ENCODE measurements at regions not wholly inside any gene's neighbourhood (a gene's known extent, or its start where the extent isn't known, plus 50 kb on each side); places are given as distances from the start of the nearest gene placed in this dataset.

DNA sequence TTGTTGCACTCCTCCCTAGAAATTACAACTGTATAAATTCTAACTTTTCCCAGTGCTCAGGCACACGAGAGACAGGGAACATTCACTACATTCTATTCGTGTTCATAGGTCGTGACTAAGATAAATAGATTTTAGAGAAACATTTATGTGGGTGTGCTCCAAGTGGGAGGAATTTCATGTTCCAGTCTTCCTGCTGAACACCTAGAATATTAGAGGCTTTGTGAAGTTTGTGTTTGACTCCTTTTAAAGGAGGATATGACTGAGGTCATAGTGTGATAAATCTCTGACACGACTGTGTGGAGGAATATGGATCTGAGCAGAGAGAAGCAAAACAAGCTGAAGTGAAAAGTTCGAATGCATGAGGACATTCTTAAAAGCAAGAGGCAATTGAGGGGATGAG, 355.3 kb downstream of the ZSWIM6 start:
- DNase-seq (ENCODE audit: low spot score), result no peak

DNA sequence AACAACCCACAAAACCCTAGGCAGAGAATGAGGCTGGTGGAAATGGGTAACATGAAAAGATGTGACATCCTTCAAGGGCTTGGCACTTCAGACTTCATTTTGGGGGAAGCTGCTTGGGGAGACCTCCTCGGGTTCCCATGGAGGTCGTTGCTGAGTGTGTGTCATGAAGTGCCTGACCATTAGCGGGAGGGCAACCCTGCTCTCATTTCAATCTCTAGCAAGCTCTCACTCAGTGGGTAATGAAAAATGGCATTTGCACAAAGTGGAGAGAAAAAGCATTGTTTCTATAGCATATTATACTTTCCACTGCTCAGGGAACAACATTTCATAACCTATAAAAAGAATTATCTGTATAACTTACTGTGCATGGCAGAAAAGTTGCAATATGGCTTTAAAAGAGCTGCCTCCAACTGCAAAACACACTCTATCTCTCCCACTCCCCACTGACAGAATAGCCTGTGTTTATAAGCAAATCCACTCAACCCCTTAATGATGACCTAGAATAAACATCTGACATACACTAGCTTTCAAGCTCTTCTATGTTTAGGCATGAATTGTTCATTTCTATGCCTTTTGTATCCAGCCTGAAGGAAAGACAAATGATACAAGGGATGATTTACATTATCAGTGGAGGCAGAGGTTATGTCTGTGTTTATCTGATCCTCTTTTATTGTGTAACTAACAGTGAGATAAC, 357.2 kb downstream of the ZSWIM6 start:
- DNase-seq (ENCODE audit: low spot score), result no peak

DNA sequence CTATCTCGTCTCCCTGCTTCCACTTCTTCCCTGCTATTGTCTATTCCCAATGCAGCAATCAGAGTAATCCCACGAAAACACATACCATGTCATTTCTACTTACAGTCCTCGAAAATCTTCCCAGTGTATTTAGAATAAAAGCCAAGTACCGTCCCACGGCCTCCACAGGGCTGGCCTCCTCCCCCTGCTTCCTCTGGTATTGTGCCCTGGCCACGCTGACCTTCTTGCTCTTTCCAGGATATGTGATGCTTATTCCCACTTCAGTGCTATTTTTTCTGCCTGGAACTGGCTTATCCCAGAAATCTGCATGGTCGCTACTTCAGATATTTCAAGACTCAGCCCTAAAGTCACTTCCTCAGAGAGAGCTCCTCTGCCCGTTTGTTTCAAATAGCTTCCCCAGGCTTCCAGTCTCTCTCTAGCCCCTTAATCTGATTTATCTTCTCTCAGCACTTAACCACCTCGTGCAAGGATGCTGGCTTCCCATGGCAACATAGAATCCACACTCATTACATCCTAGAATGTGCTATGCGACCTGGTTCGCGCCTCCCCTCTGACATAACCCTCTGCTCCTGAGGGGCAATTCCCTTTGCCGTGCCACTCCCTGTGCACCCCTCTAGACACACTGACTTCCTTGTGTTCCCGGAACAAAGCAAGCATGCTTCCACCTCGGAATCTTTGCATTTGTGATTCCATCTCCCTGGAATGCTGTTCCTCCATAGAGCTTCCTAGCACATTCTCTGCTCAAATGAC, 365.9 kb downstream of the ZSWIM6 start:
- DNase-seq (ENCODE audit: low spot score), result no peak

DNA sequence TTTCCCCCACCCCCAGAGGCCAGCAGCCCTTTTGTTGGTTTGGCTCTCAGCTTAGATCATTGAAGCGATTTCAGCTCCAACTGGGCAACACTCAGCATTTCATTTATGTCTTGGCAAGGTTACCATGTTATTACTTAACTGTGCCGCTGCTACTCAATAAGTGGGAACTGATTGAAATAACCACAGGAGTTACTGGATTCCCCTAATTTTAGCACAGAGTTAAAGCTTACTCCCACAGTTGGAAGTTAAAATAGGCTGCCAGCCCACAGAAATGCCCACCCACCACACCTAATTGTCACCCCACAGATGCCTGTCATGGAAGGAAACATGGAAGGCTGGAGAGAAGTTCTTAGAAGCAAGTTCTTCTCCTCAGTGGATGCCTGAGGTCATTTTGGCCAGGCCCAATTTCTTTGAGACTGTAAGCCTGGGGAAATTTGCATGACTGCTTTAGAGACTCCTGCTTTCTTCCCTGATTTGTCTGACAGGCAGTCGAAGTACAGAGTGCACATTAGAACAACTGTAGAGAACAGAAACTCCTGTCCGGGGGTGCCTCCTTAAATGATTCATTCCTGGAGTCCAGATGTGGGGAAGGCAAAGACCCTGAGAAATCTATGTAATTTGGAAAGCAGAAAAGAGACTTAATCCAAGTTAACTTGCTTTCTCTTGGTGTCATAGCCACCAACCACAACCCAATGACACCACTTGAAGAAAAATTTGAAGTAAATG, 370.0 kb downstream of the ZSWIM6 start:
- no peak for DNase-seq (ENCODE audit: low spot score)

DNA sequence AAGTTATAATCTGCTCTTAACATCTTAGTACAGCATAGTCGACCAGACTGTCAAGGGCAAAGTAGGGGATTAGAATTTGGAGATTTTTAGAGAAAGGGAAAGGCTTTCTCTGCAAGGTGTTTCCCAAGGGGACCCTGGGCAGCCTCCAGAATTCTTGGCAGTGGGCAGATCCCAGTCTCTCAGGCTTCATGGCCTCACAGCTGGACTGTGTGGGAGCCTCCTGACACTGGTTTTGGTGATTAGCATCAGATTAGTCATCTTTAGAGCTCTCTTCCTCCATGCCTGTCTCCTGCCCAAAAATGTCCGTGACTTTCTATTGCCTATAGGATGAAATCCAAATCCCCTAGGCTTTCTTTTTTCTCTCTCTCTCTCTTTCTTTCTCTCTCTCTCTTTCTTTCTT, 370.7 kb downstream of the ZSWIM6 start:
- DNase-seq (ENCODE audit: low spot score), result no peak

- DNase-seq (ENCODE audit: low spot score), result no peak
Measured at GRCh38 chr5:61704289-61704688, 372.2 kb downstream of the ZSWIM6 start.

DNA sequence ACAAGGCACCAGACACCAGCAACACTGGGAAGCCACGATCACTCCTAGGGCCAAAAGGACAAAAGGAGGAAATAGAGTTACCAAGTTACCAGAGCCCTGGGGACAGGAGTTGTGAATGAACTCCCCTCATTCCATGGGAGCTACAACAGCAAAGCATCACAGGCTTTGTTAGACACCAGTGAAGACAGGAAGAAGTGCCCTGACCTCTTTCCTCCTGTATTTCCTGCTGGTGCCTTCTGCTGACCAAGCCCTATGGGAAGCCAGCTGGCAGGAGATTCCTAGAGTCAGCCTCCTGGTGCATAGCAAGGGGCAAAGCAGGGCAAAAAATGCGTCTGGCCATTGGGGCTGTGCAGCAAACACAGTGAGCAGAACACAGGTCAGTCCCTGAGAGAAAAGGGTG, 374.7 kb downstream of the ZSWIM6 start:
- no peak for DNase-seq (ENCODE audit: low spot score)

GRCh38 chr5:61719124-61719523, 387.1 kb downstream of the ZSWIM6 start:
- no peak for DNase-seq (ENCODE audit: low spot score)

DNA sequence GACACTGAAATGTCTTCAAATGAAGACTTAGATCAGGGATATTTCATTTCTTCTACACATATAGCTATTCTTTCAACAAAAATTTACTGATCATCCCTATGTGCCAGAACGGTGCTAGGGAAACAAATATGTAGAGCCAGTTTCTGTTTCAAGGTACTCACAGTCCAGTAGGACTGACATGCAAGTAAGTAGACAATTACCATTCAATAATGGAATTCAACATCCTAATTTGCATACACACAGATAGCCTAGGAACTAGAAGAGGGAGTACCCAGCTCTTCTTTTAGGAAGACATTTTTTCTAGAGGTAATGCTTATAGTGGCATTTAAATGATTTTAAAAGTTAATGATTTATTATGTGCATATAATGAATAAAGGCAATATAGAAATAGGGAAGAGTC, 388.8 kb downstream of the ZSWIM6 start:
- DNase-seq (ENCODE audit: low spot score), result no peak

DNA sequence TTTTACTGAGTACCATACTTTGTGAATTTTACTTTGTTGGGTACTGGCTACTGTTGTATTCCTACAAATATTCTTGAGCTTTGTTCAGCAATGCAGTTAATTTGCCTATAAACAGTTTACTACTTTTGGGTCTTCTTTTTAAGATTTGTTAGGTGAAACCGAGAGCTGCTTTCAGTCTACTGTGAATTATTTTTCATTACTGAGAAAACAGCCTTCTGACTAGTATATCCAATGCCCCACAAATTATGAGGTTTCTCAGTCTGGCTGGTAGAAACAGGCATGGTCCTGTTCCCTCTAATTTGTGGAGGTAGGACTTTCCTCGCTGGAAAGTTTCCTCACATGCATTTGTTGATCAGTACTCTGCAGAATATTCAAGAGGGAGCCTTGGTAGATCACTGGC, 392.0 kb downstream of the ZSWIM6 start:
- DNase-seq (ENCODE audit: low spot score), result no peak

- DNase-seq (ENCODE audit: low spot score), result no peak
Measured at GRCh38 chr5:61728287-61728686, 396.2 kb downstream of the ZSWIM6 start.

GRCh38 chr5:61730866-61731265, 398.8 kb downstream of the ZSWIM6 start:
- no peak for DNase-seq (ENCODE audit: low spot score)

- DNase-seq (ENCODE audit: low spot score), result no peak
Measured at GRCh38 chr5:61731267-61731945, 399.3 kb downstream of the ZSWIM6 start.

GRCh38 chr5:61731946-61732314, 399.9 kb downstream of the ZSWIM6 start:
- no peak for DNase-seq (ENCODE audit: low spot score)

- DNase-seq (ENCODE audit: low spot score), result no peak
Measured at GRCh38 chr5:61732369-61732768, 400.3 kb downstream of the ZSWIM6 start.

DNA sequence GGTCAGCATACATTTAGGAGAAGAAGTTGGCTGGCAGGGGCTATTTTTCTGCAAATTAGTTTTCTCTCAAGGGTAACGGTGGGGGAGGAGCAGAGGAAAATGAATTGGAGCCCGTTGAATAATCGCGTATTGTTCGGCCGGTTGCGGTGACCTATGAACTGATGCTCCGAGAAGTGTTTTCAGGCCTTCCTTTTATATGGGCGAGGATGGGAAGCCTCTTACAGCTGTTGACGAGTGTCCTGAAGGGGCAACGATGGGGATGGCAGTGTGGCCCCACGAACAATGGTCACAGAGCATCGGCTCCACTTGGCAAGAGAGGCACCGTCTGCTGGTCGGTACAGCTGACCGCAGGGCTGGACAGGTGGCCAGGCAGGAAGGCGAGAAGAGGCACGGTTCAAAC, 400.7 kb downstream of the ZSWIM6 start:
- DNase-seq (ENCODE audit: low spot score), result no peak

DNA sequence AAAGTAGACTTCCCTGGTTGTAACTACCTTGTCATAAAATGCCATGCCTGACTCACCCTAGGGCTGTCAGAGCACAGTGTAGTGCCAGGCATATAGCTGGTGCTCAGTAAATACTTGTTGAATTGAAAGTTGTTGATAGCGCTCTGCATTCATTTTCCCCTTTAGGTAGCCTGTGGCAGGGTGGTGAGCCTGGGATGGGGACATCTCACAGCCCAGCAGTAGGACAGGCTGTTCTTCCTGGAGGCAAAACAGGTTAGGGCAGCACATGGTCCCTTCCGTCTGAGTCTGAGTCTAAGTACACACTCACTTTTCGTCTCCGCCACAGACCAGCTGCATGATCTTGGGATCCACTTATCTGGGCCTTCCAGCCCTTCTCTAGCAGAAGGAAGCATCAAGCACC, 401.9 kb downstream of the ZSWIM6 start:
- DNase-seq (ENCODE audit: low spot score), result no peak

GRCh38 chr5:61734966-61735365, 402.9 kb downstream of the ZSWIM6 start:
- DNase-seq (ENCODE audit: low spot score), result no peak

DNA sequence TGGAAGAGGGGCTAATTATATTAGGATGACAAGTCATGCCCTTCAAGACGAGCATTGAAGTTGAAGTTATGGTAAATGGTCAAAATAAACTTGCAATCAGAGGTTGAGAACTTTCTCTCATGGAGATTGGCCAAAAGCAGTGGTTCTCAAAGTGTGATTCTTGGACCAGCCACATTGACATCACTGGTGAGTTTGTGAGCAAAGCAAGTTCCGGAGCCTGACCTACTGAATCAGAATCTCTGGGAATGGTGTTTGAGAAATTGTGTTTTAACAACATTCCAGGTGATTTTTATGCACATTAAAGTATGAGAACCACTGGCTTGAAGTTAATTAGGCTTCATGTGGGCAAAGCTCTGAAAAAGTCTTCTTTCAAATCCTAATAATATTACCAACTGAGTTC, 403.5 kb downstream of the ZSWIM6 start:
- DNase-seq (ENCODE audit: low spot score), result no peak

DNA sequence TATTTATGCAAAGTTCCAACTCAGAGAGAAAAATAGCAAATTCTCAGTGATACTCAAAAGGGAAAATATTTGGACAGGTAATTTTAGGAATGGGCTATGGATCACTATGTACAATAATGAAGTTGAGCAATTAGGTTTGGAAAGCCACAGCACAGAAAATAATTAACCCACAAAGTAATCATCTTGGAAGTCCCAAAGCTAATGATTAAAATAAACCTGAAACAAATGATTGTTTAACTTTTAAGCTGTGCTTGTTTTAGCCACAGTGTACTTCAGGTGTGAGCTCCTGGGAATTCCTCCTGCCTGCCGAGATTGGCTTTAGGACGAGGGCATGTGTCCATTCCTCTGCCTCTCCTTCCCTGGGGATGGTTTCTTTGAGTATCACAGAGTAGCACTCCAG, 403.9 kb downstream of the ZSWIM6 start:
- DNase-seq (ENCODE audit: low spot score), result no peak

- DNase-seq (ENCODE audit: low spot score), result no peak
Measured at GRCh38 chr5:61737301-61737963, 405.4 kb downstream of the ZSWIM6 start.

- DNase-seq (ENCODE audit: low spot score), result no peak
Measured at GRCh38 chr5:61737964-61738340, 405.9 kb downstream of the ZSWIM6 start.
